Lung (tissue), 11 donors: ENCODE measurements at regions not wholly inside any gene's neighbourhood (a gene's known extent, or its start where the extent isn't known, plus 50 kb on each side); places are given as distances from the start of the nearest gene placed in this dataset.

Experiments used
- ATAC-seq: fragments of 200-7000 bp; cut with Tn5 transposase; one replicate; pipeline ENCODE4 v1.9.1; 2020; ENCODE audit warnings: moderate number of reproducible peaks; ENCODE audit not compliant: insufficient read depth, low FRiP score
- DNase-seq, 3 donors: peaks; one replicate each; pipeline ENCODE4 v3.0.0-alpha.2; 2013 to 2017
- H3K27ac ChIP-seq, 2 donors: one replicate each; pipeline ENCODE4 v1.5.1; 2013; ENCODE audit warnings: mild to moderate bottlenecking in 2 of 2, moderate library complexity in 2 of 2, control low read depth in 1 of 2, inconsistent platforms in 1 of 2, low read depth in 1 of 2, low read length in 1 of 2
- H3K27me3 ChIP-seq, 3 donors: one replicate each; pipeline ENCODE4 v1.5.1; 2013; ENCODE audit warnings: low read length in 2 of 3; ENCODE audit not compliant: control insufficient read depth in 3 of 3, insufficient read depth in 3 of 3
- H3K36me3 ChIP-seq, 4 donors: one replicate each; pipeline ENCODE4 v1.5.1; 2013; ENCODE audit warnings: low read length in 4 of 4, mild to moderate bottlenecking in 1 of 4, moderate library complexity in 1 of 4; ENCODE audit not compliant: control insufficient read depth in 4 of 4, insufficient read depth in 4 of 4
- H3K4me1 ChIP-seq, 5 donors: one replicate each; pipeline ENCODE4 v1.5.1; 2013; ENCODE audit warnings: low read length in 5 of 5, mild to moderate bottlenecking in 2 of 5, moderate library complexity in 1 of 5; ENCODE audit not compliant: control insufficient read depth in 5 of 5, insufficient read depth in 5 of 5
- H3K4me3 ChIP-seq: one replicate; pipeline ENCODE4 v1.5.1; 2013; ENCODE audit warnings: mild to moderate bottlenecking, control low read depth, moderate library complexity
- H3K9ac ChIP-seq, 2 donors: one replicate each; pipeline ENCODE4 v1.5.1; 2013; ENCODE audit warnings: low read length in 2 of 2, control low read depth in 1 of 2; ENCODE audit not compliant: insufficient read depth in 1 of 2
- H3K9me3 ChIP-seq, 4 donors: one replicate each; pipeline ENCODE4 v1.5.1; 2013; ENCODE audit warnings: low read length in 3 of 4, mild to moderate bottlenecking in 1 of 4, moderate library complexity in 1 of 4; ENCODE audit not compliant: control insufficient read depth in 4 of 4, insufficient read depth in 3 of 4
- CTCF ChIP-seq: IDR thresholded peaks from 2 replicates; pipeline ENCODE4 v1.5.1; 2012; ENCODE audit warnings: mild to moderate bottlenecking; ENCODE audit errors: control extremely low read depth, extremely low read depth
- WGBS, 2 donors: extraction: QIAGEN DNeasy Blood & Tissue Kit; methylation state at CpG; one replicate each; pipeline ENCODE4 v1.1.7; 2013; 5-methylcytosine and 5-hydroxymethylcytosine counted together
- donor health status: control.
- donor health status: control.
- donor health status: Bipolar disorder and iron deficiency.
- donor health status: healthy.
- donor health status: DM: yes; HTN: yes; CAD: no.

GRCh38 chr2:41941831-41942230, 106.0 kb upstream of the PKDCC start:
- peaks cover 0 to 2% (median 0%) of the 10 kb centered on the region in 4 donors for H3K9me3 ChIP-seq
- H3K4me3 ChIP-seq, result no peak overlapping the region
- DNase-seq (no peak), ATAC-seq (no peak)
- H3K27me3 ChIP-seq, result no peaks in the 10 kb centered on the region
- WGBS, 2 donors, result 72 to 79% methylated on average over 3 of the region's 3 CpGs
- H3K9ac ChIP-seq, result no peak overlapping the region
- no peak overlapping the region for H3K27ac ChIP-seq
- peaks cover 0 to 59% (median 34%) of the 10 kb centered on the region in 5 donors for H3K4me1 ChIP-seq
- no peak for TF ChIP-seq CTCF
- H3K36me3 ChIP-seq, result no peaks in the 10 kb centered on the region

- no peak for DNase-seq
- no peak for ATAC-seq
- Histone ChIP-seq H3K9me3 (peaks cover 0 to 2% (median 0%) of the 10 kb centered on the region in 4 donors), H3K4me3 (no peak overlapping the region), H3K36me3 (no peaks in the 10 kb centered on the region), H3K4me1 (peaks cover 0 to 59% (median 35%) of the 10 kb centered on the region in 5 donors), H3K27me3 (no peaks in the 10 kb centered on the region), H3K27ac (no peak overlapping the region), H3K9ac (no peak overlapping the region)
- no peak for TF ChIP-seq CTCF
Measured at GRCh38 chr2:41942278-41942677, 105.5 kb upstream of the PKDCC start.

- Histone ChIP-seq H3K9ac (no peak overlapping the region), H3K4me3 (no peak overlapping the region), H3K27ac (no peak overlapping the region), H3K4me1 (peaks cover 0 to 59% (median 35%) of the 10 kb centered on the region in 5 donors), H3K27me3 (no peaks in the 10 kb centered on the region), H3K36me3 (no peaks in the 10 kb centered on the region), H3K9me3 (peaks cover 0 to 2% (median 0%) of the 10 kb centered on the region in 4 donors)
- DNase-seq (peak in 2 of 3 donors; percentile 58 to 59), ATAC-seq (no peak)
- WGBS, 2 donors, result 93% methylated on average over 1 of the region's 1 CpG
- TF ChIP-seq CTCF, result no peak
Measured at GRCh38 chr2:41943159-41943558, 104.7 kb upstream of the PKDCC start.

GRCh38 chr2:41944220-41944880, 103.5 kb upstream of the PKDCC start:
- H3K36me3 ChIP-seq, result no peaks in the 10 kb centered on the region
- H3K9ac ChIP-seq, result no peak overlapping the region
- no peak overlapping the region for H3K4me3 ChIP-seq
- ATAC-seq, result no peak
- H3K9me3 ChIP-seq, result peaks cover 0 to 5% (median 0%) of the 10 kb centered on the region in 4 donors
- TF ChIP-seq CTCF, result no peak
- 76 to 87% methylated on average over 9 of the region's 9 CpGs for WGBS, 2 donors
- H3K27ac ChIP-seq, result no peak overlapping the region
- DNase-seq, result no peak
- H3K27me3 ChIP-seq, result no peaks in the 10 kb centered on the region
- H3K4me1 ChIP-seq, result peaks cover 0 to 57% (median 30%) of the 10 kb centered on the region in 5 donors
